ENCODE measurements at regions not wholly inside any gene's neighbourhood (a gene's known extent, or its start where the extent isn't known, plus 50 kb on each side); places are given as distances from the start of the nearest gene placed in this dataset.

GRCh38 chr16:14018851-14019250, 52.3 kb upstream of the MRTFB start:
- TF ChIP-seq CTCF (IDR thresholded peaks at IDR 0.05 in 4 of 5, conservative IDR thresholded peaks at IDR 0.05 in 1 of 5) (no peak), POLR2A (IDR thresholded peaks at IDR 0.05) (no peak)

Data from gastrocnemius medialis (tissue), 4 donors.